Neutrophil (primary cell): ENCODE measurements at regions not wholly inside any gene's neighbourhood (a gene's known extent, or its start where the extent isn't known, plus 50 kb on each side); places are given as distances from the start of the nearest gene placed in this dataset.
"Not testable (repeated sequence)": the region's sequence is repeated elsewhere in the genome, so short reads cannot be mapped to it uniquely, and the experiment has no call there.

Experiments used
- H3K27ac ChIP-seq: fragments of 200-600 bp; sonication (generic); 2 replicates; pipeline ENCODE4 v1.5.1; 2016; ENCODE audit warnings: mild to moderate bottlenecking, moderate library complexity
- H3K27me3 ChIP-seq: fragments of 200-600 bp; sonication (generic); 2 replicates; pipeline ENCODE4 v1.6.0; 2016; ENCODE audit warnings: mild to moderate bottlenecking
- H3K36me3 ChIP-seq: fragments of 200-600 bp; sonication (generic); 2 replicates; pipeline ENCODE4 v1.5.1; 2017
- H3K4me1 ChIP-seq, 2 experiments: fragments of 200-600 bp in 1 of 2; sonication (generic) in 1 of 2; 1 replicate in 1 of 2; 2 replicates in 1 of 2; pipeline versions ENCODE4 v1.5.1 to v1.6.1; 2013 to 2016; ENCODE audit warnings: low read depth in 1 of 2, low read length in 1 of 2, mild to moderate bottlenecking in 1 of 2, moderate library complexity in 1 of 2; ENCODE audit not compliant: control insufficient read depth in 1 of 2, insufficient read depth in 1 of 2
- H3K4me3 ChIP-seq, 2 experiments: fragments of 200-600 bp in 1 of 2; sonication (generic) in 1 of 2; 1 replicate in 1 of 2; 2 replicates in 1 of 2; pipeline ENCODE4 v1.5.1; 2013 to 2016; ENCODE audit warnings: low read depth in 1 of 2, low read length in 1 of 2, mild to moderate bottlenecking in 1 of 2, moderate library complexity in 1 of 2
- H3K9me3 ChIP-seq: fragments of 200-600 bp; sonication (generic); 2 replicates; pipeline ENCODE4 v1.5.1; 2016
- CTCF ChIP-seq: fragments of 200-600 bp; sonication (generic); IDR thresholded peaks from 2 replicates; pipeline ENCODE4 v1.5.1; 2016; ENCODE audit warnings: antibody characterized with exemption

- Histone ChIP-seq H3K27me3 (no peaks in the 10 kb centered on the region), H3K27ac (no peak overlapping the region), H3K9me3 (no peaks in the 10 kb centered on the region), H3K4me1 (peaks cover 6 to 8% of the 10 kb centered on the region in 2 experiments), H3K4me3 (no peak overlapping the region), H3K36me3 (no peaks in the 10 kb centered on the region)
- no peak for TF ChIP-seq CTCF
Observed at GRCh38 chr10:32204606-32205005, 142.4 kb downstream of the EPC1 start.

GRCh38 chr10:32199714-32200394, 143.6 kb upstream of the KIF5B start:
- Histone ChIP-seq H3K9me3 (no peaks in the 10 kb centered on the region), H3K4me3 (no peak overlapping the region), H3K4me1 (peaks cover 8 to 11% of the 10 kb centered on the region in 2 experiments), H3K27ac (peak overlapping the region; percentile 39), H3K36me3 (no peaks in the 10 kb centered on the region), H3K27me3 (no peaks in the 10 kb centered on the region)
- no peak for TF ChIP-seq CTCF

GRCh38 chr10:32197423-32197822, 141.2 kb upstream of the KIF5B start:
- Histone ChIP-seq H3K9me3 (no peaks in the 10 kb centered on the region), H3K27ac (no peak overlapping the region), H3K27me3 (no peaks in the 10 kb centered on the region), H3K4me3 (no peak overlapping the region), H3K4me1 (peaks cover 8 to 11% of the 10 kb centered on the region in 2 experiments), H3K36me3 (no peaks in the 10 kb centered on the region)
- TF ChIP-seq CTCF, result no peak

GRCh38 chr10:32190890-32191491, 134.8 kb upstream of the KIF5B start:
- Histone ChIP-seq H3K9me3 (no peaks in the 10 kb centered on the region), H3K27me3 (peaks cover 6% of the 10 kb centered on the region), H3K36me3 (no peaks in the 10 kb centered on the region), H3K4me1 (no peaks in the 10 kb centered on the region), H3K4me3 (no peak overlapping the region), H3K27ac (no peak overlapping the region)
- peak; percentile 56 for TF ChIP-seq CTCF

GRCh38 chr10:32189400-32190084, 133.3 kb upstream of the KIF5B start:
- Histone ChIP-seq H3K4me1 (no peaks in the 10 kb centered on the region), H3K27ac (peak overlapping the region; percentile 20), H3K4me3 (no peak overlapping the region), H3K36me3 (no peaks in the 10 kb centered on the region), H3K9me3 (no peaks in the 10 kb centered on the region), H3K27me3 (peaks cover 6% of the 10 kb centered on the region)
- no peak for TF ChIP-seq CTCF

- not testable (repeated sequence) for H3K9me3 ChIP-seq, H3K4me1 ChIP-seq, H3K36me3 ChIP-seq, H3K27ac ChIP-seq, H3K4me3 ChIP-seq, H3K27me3 ChIP-seq
Observed at GRCh38 chr10:32188601-32189000, 132.4 kb upstream of the KIF5B start.
